Mucosa of descending colon (tissue), 3 donors: ENCODE measurements at regions not wholly inside any gene's neighbourhood (a gene's known extent, or its start where the extent isn't known, plus 50 kb on each side); places are given as distances from the start of the nearest gene placed in this dataset.

ENCODE experiments used
- ATAC-seq: fragments of 200-7000 bp; cut with Tn5 transposase; one replicate; pipeline ENCODE4 v1.9.1; 2020; ENCODE audit warnings: mild to moderate bottlenecking, moderate library complexity
- DNase-seq, 3 donors: peaks; one replicate each; pipeline ENCODE4 v3.0.0-alpha.2; 2020
- H3K36me3 ChIP-seq: fragments of 200-600 bp; one replicate; pipeline ENCODE4 v1.8.0; 2021; ENCODE audit warnings: low read depth, mild to moderate bottlenecking
- H3K4me1 ChIP-seq: fragments of 200-600 bp; one replicate; pipeline ENCODE4 v1.8.0; 2021; ENCODE audit warnings: low read depth, mild to moderate bottlenecking
- H3K4me3 ChIP-seq: fragments of 200-600 bp; one replicate; pipeline ENCODE4 v1.8.0; 2021; ENCODE audit warnings: mild to moderate bottlenecking
- H3K9me3 ChIP-seq: fragments of 200-600 bp; one replicate; pipeline ENCODE4 v1.8.0; 2021; ENCODE audit warnings: mild to moderate bottlenecking
- intact Hi-C, 2 donors: fragments of 100-400 bp; cut with DNase I in 1 of 2; cut with micrococcal nuclease in 1 of 2; formaldehyde crosslinking; loops; one replicate each; pipeline versions ENCODE4 v1.11.0 to v1.11.1; 2022; cut with DNase I, micrococcal nuclease
- TF ChIP-seq, protein P1 (sequence below): fragments of 200-600 bp; IDR thresholded peaks from one replicate; pipeline ENCODE4 v1.8.0; 2022; ENCODE audit warnings: antibody characterized with exemption, mild to moderate bottlenecking
- donor health status: DM: no; HTN: no; CAD: no; lungs with moderate emphysema.
- donor health status: DM: no; HTN: no; CAD: no.
- donor health status: DM: no; HTN: yes; CAD: no.

DNA sequence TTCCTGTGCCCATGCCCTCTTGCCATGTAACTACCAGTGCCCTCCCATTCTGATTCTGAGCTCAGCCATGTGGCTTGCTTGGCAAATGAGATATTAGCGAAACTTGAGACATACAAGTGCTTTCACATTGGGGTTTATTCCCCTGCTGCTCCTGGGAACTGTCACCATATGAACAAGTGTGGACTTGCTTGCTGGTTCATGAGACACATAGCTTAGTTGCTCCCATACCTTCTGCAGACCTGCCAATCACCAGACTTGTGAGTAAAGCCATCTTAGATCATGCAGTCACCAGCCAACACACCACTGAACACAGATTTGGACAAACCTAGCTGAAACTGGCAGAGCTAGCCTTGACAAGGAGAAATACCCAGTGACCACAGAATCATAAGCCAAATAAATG is 155.1 kb downstream of the SS18 start:
- no peak for ATAC-seq
- Histone ChIP-seq H3K4me3 (no peak overlapping the region), H3K9me3 (no peaks in the 10 kb centered on the region), H3K36me3 (no peaks in the 10 kb centered on the region), H3K4me1 (no peaks in the 10 kb centered on the region)
- intact Hi-C loops = no loop called here
- DNase-seq = no peak
- TF ChIP-seq, protein P1, sequence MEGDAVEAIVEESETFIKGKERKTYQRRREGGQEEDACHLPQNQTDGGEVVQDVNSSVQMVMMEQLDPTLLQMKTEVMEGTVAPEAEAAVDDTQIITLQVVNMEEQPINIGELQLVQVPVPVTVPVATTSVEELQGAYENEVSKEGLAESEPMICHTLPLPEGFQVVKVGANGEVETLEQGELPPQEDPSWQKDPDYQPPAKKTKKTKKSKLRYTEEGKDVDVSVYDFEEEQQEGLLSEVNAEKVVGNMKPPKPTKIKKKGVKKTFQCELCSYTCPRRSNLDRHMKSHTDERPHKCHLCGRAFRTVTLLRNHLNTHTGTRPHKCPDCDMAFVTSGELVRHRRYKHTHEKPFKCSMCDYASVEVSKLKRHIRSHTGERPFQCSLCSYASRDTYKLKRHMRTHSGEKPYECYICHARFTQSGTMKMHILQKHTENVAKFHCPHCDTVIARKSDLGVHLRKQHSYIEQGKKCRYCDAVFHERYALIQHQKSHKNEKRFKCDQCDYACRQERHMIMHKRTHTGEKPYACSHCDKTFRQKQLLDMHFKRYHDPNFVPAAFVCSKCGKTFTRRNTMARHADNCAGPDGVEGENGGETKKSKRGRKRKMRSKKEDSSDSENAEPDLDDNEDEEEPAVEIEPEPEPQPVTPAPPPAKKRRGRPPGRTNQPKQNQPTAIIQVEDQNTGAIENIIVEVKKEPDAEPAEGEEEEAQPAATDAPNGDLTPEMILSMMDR = no peak

DNA sequence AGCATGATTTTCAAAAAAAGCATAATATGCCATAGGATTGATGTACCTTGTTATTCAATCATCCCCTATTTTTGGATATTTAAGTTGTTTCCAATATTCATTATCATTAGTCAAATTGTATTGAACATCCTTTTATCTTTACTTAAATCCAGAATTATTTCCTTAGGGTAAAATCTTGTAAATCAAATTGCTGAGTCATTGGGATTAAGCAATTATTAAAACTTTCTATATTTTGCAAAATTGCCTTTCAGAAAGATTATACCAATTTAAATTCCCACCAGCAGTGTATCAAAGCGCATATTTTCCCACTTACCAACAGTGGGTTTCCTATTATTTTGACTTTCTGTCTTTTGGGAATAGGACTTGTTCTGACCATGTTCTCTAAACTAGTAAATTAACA is 159.3 kb downstream of the SS18 start:
- Histone ChIP-seq H3K9me3 (no peaks in the 10 kb centered on the region), H3K4me1 (no peaks in the 10 kb centered on the region), H3K4me3 (no peak overlapping the region), H3K36me3 (no peaks in the 10 kb centered on the region)
- TF ChIP-seq, protein P1 = no peak
- ATAC-seq (no peak), DNase-seq (no peak)
- intact Hi-C loops = no loop called here

DNA sequence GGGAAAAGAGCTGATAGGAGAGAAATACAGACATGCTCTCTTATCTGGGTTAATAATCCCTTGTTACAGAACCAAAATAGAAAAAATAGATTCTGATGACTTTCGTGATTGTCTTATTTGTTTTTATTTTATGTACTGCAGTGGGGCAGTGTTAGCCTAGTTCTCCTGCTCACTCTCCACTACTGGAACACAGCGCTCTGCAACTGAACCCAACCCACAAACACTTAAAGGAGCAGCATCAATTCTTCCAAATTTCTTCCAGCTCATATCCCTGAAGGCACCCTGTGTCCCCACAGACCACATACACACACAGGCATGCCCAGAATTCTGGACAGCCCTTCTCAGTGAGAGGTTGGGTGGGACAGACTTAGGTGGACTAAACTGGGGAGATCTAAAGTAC is 160.6 kb downstream of the SS18 start:
- TF ChIP-seq, protein P1 = no peak
- ATAC-seq = no peak
- Histone ChIP-seq H3K36me3 (no peaks in the 10 kb centered on the region), H3K4me3 (no peak overlapping the region), H3K4me1 (no peaks in the 10 kb centered on the region), H3K9me3 (no peaks in the 10 kb centered on the region)
- DNase-seq = no peak
- intact Hi-C loops = no loop called here

DNA sequence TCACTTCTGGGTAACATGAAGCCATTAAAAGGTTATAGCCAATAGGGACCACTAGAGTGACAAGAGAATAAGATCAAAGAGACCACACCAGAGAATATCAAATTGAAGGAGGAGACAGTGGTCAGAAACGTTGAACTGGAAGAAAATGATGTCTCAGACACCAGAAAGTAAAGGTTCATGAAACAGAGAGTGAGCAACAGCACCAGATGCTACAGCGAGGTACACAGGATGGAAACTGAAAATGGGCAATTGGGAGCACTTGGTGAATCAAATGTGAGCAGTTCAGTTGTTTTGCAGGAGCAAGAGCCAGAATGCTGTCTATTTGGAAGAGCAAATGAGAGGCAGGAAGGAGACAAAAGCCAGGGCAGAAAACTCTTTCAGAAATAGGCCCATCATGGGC is 162.6 kb downstream of the SS18 start:
- Histone ChIP-seq H3K36me3 (no peaks in the 10 kb centered on the region), H3K4me3 (no peak overlapping the region), H3K4me1 (no peaks in the 10 kb centered on the region), H3K9me3 (no peaks in the 10 kb centered on the region)
- intact Hi-C loops = no loop called here
- DNase-seq (no peak), ATAC-seq (no peak)
- TF ChIP-seq, protein P1 = no peak

DNA sequence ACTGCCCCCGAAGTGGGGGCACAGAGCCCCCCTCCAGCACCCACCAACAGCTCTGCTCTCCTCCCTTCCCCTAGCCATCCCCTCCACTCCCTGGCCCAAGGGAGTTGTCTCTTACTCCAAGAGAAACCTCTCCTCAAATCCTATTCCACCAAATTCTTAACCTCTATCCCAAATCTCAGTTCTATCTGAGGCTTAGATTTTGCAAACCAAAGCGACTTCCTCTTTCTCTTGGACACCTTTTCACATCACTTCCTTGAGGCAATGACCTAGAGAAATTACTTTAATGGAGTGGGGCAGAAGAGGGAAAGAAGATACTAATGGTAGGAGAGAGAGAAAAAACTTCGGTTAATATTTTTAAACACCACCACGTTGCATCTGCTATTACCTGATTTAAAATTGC is 167.2 kb downstream of the SS18 start:
- TF ChIP-seq, protein P1 = no peak
- ATAC-seq = no peak
- intact Hi-C loops = no loop called here

More for the DNA sequence above, 167.2 kb downstream of the SS18 start:
- H3K4me1 ChIP-seq = no peaks in the 10 kb centered on the region
- no peaks in the 10 kb centered on the region for H3K36me3 ChIP-seq
- no peaks in the 10 kb centered on the region for H3K9me3 ChIP-seq
- H3K4me3 ChIP-seq = no peak overlapping the region
- no peak for DNase-seq
